GM12873 (cell line): ENCODE measurements at regions not wholly inside any gene's neighbourhood (a gene's known extent, or its start where the extent isn't known, plus 50 kb on each side); places are given as distances from the start of the nearest gene placed in this dataset.

Source experiments
- TF ChIP-seq, protein P1 (sequence below): IDR thresholded peaks from 2 replicates; pipeline ENCODE4 v1.5.1; 2012; ENCODE audit warnings: low read depth, mild to moderate bottlenecking, moderate library complexity, low read length, control low read depth; ENCODE audit not compliant: insufficient read depth; ENCODE audit errors: missing control alignments

DNA sequence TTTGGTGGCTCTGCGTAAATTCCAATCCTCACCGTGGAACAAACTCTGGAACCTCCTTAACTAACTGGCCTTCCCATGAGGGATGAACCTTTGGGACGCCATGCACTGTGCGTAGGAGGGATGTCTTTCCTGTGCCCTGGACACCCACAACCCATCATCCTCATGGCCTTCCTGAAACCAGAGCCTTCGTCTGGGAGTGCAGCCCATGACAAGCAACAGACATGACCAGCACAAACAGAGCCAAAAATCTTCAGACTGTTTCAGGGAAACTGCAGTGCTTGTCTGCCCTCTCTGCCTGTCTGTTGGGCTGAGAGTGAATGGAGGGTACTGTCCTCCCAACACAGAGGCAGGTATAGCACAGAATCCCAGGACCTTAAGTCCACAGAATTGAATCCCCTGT is 61.1 kb upstream of the BOC start:
- TF ChIP-seq, protein P1, sequence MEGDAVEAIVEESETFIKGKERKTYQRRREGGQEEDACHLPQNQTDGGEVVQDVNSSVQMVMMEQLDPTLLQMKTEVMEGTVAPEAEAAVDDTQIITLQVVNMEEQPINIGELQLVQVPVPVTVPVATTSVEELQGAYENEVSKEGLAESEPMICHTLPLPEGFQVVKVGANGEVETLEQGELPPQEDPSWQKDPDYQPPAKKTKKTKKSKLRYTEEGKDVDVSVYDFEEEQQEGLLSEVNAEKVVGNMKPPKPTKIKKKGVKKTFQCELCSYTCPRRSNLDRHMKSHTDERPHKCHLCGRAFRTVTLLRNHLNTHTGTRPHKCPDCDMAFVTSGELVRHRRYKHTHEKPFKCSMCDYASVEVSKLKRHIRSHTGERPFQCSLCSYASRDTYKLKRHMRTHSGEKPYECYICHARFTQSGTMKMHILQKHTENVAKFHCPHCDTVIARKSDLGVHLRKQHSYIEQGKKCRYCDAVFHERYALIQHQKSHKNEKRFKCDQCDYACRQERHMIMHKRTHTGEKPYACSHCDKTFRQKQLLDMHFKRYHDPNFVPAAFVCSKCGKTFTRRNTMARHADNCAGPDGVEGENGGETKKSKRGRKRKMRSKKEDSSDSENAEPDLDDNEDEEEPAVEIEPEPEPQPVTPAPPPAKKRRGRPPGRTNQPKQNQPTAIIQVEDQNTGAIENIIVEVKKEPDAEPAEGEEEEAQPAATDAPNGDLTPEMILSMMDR, result no peak

DNA sequence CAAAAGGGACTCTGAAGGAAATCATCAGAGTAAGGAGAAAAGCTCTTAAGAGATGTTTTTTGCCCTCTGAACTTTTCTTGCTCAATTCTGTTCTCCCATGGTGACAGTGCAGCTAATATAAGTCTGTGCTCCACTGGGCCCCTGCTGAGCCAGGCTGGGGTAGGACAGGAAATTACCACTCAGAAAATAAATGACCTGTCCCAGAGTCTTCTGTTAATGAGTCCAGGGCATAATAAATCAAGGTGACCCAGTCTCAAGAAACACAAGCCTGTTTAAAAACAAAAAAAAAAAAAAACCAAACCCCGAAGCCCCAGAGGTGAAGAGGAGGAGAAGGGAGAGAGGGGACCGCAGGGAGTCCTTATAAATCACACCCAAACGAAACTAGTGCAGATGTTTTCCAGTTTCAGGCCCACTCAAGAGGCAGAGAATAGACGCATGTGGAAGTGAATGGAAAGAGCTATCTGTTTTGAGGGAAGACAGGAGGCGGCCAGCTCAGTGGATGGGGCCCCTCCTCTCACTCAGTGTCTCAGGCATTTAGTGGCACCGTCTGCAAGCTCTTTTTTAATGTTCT is 59.8 kb upstream of the BOC start:
- TF ChIP-seq, protein P1, result no peak

DNA sequence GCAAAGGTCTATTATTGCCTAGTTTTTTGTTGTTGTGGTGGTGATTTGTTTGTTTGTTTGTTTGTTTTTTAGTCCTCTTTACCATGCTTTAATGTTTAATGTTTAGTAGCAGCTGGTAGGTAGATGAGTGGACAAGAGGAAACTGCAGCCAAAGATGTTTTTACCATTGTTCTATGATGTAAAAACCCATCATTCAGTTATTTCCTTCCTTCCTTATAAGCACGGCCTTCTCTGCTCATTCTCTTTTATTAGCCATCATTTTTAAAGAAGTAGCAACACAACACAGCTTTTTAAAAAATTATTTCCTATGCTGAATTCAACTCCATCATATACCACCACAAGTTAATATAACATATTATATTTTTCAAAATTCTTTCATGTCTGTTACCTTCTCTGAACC is 58.5 kb upstream of the BOC start:
- TF ChIP-seq, protein P1, result no peak

DNA sequence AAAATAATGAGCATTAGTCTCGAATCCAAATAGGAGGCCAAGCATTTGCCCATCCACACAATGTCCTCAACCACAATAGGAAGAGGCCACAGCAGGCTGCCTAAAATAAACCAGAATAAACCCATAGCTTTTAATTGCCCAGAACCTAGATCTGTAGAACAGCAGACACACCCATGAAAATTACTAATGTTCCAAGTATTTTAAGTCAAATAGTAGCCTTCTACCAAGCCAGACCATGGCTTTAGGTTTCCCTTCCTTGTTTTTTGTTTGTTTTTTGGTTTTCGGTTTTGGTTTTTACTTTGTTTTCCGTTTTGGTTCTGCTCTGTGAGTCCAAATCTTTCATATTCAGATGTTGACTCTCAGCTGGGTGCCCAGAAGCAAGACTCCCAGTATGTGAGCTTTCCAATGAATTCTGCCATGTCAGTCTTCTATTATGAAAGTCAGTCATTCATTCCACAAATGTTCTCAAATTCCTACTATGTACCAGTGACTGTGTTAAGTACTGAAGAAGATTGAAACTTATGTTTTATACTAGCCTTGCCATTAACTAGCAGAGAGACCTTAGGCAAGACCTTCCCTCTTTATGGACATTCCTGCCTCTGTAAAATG is 57.8 kb upstream of the BOC start:
- TF ChIP-seq, protein P1, result no peak

DNA sequence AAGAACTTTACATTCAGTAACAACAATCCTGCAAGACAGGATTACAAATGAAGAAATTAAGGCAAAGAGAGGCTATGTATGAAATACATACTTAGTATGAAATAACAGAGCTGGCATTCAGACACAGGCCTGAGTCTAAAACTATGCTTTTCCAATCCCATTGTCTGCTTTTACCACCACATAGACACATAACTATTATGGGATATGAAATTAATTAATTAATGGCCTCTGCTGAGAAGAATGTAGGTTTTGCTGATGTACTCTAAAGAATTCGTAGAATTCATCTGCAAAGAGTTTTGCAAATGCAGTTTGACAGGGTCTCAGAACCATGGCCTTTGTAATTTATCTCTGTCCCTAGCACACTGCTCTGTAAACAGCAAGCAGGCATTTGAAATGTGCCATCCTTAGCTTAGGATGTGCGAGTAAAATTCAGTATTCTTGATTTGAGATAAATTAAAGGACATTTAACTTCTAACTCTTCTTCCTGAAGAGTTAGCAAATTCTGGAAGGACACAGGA is 54.5 kb upstream of the BOC start:
- TF ChIP-seq, protein P1, result no peak

DNA sequence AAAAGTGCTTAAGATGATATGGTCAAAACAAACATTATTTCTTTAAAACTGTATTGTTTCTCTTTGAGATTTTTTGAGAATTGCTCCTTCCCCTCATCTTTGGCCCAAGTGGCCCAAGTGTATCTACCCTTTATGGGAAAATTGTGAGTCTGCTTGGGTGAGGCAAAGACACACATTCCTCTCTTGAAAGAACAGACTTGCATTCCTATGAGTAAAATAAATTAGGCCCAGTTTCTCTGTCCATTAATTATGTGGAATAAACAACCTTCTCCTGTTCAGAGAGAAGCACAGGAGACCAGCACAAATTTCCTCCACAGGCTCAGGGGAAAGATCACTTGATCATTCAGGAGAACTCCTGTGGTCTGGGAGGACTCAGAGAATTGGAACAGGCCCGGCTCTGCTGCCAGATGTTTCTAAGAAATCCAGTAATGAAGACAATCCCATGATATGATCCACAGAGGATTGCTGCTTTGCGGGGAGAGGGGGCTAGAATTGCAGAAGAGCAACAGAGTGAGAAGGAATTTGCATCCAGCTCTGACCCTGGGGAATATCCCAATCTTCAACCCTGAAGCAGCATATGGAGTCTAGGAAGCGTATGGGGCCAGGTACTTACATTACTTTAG is 53.8 kb upstream of the BOC start:
- TF ChIP-seq, protein P1, result no peak

DNA sequence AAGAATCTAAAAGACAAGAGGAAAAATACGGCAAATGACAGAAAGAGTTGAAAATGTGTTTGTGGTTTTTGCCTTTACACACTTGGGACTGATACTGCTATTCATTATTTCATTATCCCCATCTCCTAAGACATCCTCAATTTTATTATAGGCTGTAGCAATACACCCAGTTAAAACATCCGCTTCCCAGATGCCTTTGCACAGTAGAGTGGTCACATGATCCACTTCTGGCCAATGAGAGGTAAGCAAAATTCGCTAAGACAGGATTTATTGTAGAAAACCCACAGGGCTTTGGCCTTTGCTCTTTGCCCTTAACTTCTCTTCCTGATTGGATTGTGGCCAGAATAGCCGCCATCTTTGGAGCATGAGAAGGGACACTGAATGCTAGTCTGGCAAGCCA is 53.2 kb upstream of the BOC start:
- TF ChIP-seq, protein P1, result no peak
